Activated T-helper 9 cell treated with anti-CD3 and anti-CD28 coated beads, Interleukin-2, amount 50 U/mL, for 16 hours (primary cell): ENCODE measurements at regions not wholly inside any gene's neighbourhood (a gene's known extent, or its start where the extent isn't known, plus 50 kb on each side); places are given as distances from the start of the nearest gene placed in this dataset.
"Not testable (repeated sequence)": the region's sequence is repeated elsewhere in the genome, so short reads cannot be mapped to it uniquely, and the experiment has no call there.

Experiments used
- DNase-seq: peaks from one replicate; pipeline ENCODE4 v3.0.0-alpha.2; 2020; ENCODE audit warnings: low read depth

DNA sequence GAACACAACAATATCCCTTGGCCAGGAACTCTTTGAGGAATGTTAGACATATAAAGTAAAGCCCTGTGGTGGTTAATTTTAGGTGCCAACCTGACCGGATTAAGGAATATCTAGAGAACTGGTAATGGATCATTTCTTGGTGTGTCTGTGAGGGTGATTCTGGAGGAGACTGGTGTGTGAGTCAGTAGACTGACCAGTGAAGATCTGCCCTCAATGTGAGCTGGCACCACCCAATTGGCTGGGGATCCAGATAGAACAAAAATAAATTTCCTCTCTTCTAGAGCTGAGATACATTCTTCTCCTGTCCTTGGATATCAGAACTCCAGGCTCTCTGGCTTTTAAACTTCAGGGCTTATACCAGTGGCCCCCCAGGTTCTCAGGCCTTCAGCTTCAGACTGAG lies 56.2 kb upstream of the TNPO1 start:
- no peak for DNase-seq

GRCh38 chr5:72752909-72753308 lies 63.6 kb upstream of the TNPO1 start:
- no peak for DNase-seq

GRCh38 chr5:72749362-72749997 lies 67.0 kb upstream of the TNPO1 start:
- DNase-seq: no peak

DNA sequence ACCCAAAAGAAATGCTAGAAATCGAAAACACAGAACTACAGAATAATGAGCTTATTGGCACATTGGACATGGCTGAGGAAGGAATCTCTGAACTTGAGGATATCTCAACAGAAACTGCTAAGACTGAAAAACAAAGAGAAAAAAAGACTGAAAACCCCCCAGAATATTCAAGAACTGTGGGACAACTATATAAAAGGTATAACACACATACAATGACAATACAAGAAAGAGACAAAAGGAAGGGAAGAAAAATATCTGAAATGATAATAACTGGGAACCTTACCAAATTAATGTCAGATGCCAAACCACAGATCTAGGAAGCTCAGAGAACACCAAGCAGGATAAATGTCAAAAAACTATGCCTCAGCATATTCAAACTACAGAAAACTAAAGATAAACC lies 68.6 kb upstream of the TNPO1 start:
- no peak for DNase-seq

DNA sequence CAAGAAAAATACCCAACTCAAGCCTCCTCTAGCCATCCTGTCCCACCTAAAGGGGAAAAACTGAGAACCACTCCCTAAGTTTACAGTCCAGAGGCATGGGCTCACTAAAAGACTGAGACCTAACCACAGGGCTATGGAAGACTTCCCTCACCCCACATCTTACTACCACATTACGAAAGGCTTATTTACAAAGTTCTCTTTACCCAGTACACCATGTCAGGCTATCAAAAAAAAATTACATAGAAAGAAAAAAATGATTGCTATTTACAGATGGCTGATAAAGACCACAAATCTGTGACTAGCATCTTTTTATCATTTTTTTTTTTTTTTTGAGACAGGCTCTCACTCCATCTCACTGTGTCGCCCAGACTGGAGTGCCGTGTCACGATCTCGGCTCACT lies 69.7 kb upstream of the TNPO1 start:
- DNase-seq: no peak

DNA sequence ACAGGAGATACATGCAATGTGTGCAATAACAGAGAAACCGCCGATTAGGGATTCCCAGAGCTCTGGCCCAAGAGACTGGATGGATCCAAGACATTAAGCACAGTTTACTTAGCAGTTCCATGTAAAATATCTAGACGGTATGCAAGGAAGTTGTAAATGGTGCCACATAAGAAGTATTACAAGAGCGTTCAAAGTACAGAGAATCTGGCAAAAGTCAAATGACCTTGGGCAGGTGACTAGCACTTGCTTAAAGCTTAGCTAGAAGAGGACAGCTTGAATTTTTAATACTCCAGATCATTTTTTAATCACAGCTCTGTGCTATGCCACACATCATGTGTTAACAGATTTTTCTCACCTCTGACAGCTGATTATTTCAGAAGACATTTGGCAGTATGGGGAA lies 72.3 kb upstream of the TNPO1 start:
- no peak for DNase-seq

GRCh38 chr5:72741805-72742204 lies 74.7 kb upstream of the TNPO1 start:
- no peak for DNase-seq

DNA sequence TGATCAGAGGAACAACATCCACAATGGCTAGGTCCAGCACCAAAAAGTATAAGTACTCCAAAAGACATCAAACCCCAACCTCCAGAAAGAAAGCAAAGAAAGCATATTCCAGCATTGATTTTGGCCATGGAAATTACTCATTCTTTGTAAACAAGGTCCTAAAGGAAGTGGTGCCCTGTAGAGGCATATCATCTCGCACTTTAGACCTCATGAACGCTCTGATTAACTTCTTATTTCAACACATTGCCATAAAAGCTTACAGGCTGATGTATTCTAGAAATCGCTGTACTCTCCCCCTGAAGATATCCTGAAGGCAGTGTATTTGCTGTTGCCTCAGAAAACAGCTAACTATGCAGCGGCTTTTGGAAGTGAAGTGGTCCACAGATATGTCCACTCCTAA lies 82.7 kb upstream of the TNPO1 start:
- DNase-seq: no peak

DNA sequence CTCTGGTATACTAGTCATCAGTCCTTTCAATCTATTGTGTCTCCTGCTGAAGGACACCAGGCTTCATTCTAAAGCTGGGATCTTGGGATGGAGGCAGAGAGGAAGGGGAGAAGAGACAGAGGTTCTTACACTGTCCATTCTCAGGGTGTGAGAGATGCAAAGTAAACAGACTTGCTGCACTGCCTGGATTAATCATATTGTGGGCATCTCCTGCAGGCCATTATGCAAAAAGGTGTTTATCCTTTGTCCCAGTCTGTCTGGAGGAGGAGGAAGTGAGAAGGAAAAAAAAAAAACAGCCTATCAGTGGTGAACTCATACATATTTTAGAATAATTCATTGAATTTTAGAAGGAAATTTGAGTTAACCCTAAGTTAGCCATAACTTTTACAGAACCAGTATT lies 92.9 kb upstream of the TNPO1 start:
- DNase-seq: no peak

DNA sequence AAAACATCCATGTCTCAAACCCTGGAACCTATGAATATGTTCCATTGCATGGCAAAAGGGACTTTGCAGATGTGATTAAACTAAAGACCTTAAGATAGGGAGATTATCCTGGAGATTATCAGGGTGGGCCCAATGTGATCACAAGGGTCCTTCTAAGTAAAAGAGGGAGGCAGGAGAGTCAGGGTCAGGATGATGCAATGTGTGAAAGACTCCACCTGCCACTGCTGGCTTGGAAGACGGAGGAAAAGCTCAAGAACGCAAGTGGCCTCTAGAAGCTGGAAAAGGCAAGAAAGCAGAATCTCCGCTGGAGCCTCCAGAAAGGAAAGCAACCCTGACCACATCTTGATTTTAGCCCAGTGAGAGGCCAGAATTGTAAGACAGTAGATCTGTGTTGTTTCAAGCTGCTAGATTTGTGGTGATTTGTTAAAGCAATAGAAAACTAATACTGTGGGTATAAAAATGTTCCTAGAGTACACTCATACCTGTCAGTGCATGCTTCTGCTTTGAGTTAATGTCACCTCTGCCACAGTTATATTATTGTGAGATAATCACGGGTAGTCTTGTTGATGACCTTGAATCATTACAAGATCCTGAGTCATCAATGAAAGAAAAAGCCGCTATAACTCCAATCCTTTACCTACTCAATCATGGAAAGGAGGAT lies 93.5 kb upstream of the TNPO1 start:
- no peak for DNase-seq

- no peak for DNase-seq
Observed at GRCh38 chr5:72721844-72722243, 94.6 kb upstream of the TNPO1 start.

- no peak for DNase-seq
Observed at GRCh38 chr5:72720205-72720604, 96.3 kb upstream of the TNPO1 start.

- no peak for DNase-seq
Observed at GRCh38 chr5:72711351-72711750, 105.1 kb upstream of the TNPO1 start.

- DNase-seq: no peak
Observed at GRCh38 chr5:72709341-72709740, 107.1 kb upstream of the TNPO1 start.

DNA sequence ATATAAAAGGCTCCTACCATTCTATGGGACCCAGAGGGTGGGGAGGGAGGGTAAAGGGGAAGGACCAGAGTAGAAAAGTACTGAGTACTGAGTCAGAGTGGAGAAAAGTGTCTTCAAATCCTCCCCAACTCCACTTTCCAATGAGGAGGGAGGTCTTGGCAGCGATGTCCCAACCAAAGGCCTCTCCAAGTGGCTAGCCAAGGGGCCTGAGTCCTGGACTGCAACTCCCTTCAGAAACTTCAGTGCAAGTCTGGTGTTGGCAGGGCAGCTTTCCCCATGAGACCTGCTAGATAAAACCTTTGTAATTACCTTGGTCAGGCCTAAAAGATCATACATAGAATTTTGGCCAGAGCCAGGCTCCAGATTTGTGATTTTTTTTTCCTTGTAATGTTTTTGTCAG lies 111.3 kb upstream of the TNPO1 start:
- DNase-seq: no peak

DNA sequence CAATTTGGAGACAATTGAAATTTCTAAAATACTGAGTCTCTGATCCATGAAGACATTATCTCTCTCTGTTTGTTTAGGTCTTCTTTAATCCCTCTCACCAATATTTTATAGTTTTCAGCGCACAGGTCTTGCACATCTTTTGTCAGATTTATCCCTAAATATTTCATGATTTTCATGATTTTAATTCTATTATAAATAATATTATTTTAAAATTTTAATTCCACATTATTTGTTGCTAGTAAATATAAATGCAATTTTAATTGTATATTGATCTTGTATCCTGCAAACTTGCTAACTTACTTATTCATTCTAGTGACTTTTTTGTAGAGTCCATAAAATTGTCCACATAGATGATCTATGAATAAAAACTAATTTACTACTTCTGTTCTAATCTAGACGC lies 112.6 kb upstream of the TNPO1 start:
- DNase-seq: no peak

GRCh38 chr5:72702881-72703434 lies 113.5 kb upstream of the TNPO1 start:
- DNase-seq: no peak

DNA sequence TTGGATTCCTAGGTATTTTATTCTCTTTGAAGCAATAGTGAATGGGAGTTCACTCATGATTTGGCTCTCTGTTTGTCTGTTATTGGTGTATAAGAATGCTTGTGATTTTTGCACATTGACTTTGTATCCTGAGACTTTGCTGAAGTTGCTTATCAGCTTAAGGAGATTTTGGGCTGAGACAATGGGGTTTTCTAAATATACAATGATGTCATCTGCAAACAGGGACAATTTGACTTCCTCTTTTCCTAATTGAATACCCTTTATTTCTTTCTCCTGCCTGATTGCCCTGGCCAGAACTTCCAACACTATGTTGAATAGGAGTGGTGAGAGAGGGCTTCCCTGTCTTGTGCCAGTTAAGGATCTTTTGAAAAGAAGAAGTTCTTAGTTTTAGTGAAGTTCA lies 114.4 kb upstream of the TNPO1 start:
- DNase-seq: not testable (repeated sequence)

DNA sequence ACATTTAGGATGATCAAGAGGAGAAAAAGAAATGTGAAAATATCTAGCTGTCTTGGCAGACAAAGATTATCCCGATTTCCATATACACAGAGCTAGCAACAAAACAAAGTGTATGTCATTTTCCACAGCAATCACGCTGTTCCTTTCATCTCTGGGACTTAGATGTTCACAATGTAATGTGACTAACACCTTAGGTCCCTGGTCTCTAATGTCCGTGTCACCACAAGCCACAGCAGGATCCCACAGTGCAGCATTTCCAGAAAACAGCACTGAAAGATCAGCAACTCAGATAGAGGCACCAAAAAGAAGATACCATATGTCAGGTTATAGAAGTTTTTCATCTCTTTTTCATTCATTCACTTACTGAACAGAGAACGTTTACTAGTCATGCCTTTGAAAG lies 118.0 kb upstream of the TNPO1 start:
- no peak for DNase-seq

- DNase-seq: no peak
Observed at GRCh38 chr5:72697622-72698021, 118.8 kb upstream of the TNPO1 start.

GRCh38 chr5:72695659-72696058 lies 120.8 kb upstream of the TNPO1 start:
- DNase-seq: no peak

DNA sequence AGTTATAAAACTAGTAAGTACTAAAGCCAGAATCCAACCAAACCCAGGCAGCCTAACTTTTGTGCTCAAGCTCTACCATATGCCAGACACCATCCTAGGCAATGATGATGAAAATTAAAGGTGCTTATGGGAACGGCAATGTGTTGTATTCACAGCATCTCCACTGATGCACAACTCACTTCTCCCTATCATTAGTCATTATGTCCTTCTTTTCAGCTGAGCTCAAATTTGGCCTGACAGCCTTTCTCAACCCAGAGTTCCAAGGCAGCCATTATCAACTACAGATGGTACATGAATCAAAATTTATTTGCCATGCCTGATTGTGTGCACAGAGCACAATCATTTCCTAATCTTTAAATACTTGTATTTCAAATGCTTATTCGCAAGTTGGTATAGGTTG lies 121.6 kb upstream of the TNPO1 start:
- no peak for DNase-seq

GRCh38 chr5:72693546-72694205 lies 122.8 kb upstream of the TNPO1 start:
- DNase-seq: no peak
